Transverse colon (tissue), 4 donors: ENCODE measurements at regions not wholly inside any gene's neighbourhood (a gene's known extent, or its start where the extent isn't known, plus 50 kb on each side); places are given as distances from the start of the nearest gene placed in this dataset.

Experiments used
- DNase-seq: peaks from one replicate; pipeline ENCODE4 v3.0.0-alpha.2; 2019
- H3K27ac ChIP-seq, 4 donors: fragments of 200-600 bp; sonication (generic); 2 replicates each; pipeline ENCODE4 v1.5.1; 2016 to 2018; ENCODE audit warnings: inconsistent platforms in 4 of 4
- H3K27me3 ChIP-seq: fragments of 200-600 bp; sonication (generic); 2 replicates; pipeline ENCODE4 v1.5.1; 2017; ENCODE audit warnings: inconsistent platforms
- H3K36me3 ChIP-seq, 4 donors: fragments of 200-600 bp; sonication (generic); 2 replicates each; pipeline ENCODE4 v1.5.1; 2017 to 2019; ENCODE audit warnings: inconsistent platforms in 4 of 4
- H3K4me1 ChIP-seq, 4 donors: fragments of 200-600 bp; sonication (generic); 2 replicates each; pipeline ENCODE4 v1.5.1; 2017 to 2020; ENCODE audit warnings: inconsistent platforms in 4 of 4
- H3K4me3 ChIP-seq, 4 donors: fragments of 200-600 bp; sonication (generic); 1 replicate in 1 of 4; 2 replicates in 3 of 4; pipeline versions ENCODE4 v1.5.1 to v1.6.1; 2017 to 2019; ENCODE audit warnings: inconsistent platforms in 4 of 4
- H3K9me3 ChIP-seq, 2 donors: fragments of 200-600 bp; sonication (generic); 2 replicates each; pipeline ENCODE4 v1.5.1; 2017 to 2019; ENCODE audit warnings: inconsistent platforms in 2 of 2
- EP300 ChIP-seq: sonication (generic); formaldehyde crosslinking; IDR thresholded peaks from one replicate; pipeline ENCODE4 v1.6.1; 2017; ENCODE audit warnings: antibody characterized with exemption, low read depth
- POLR2A ChIP-seq: fragments of 450-650 bp; IDR thresholded peaks from one replicate; pipeline ENCODE4 v1.6.1; 2016; ENCODE audit warnings: antibody characterized with exemption, mild to moderate bottlenecking, moderate library complexity
- POLR2AphosphoS5 ChIP-seq, 3 donors: sonication (generic); formaldehyde crosslinking; IDR thresholded peaks; one replicate each; pipeline ENCODE4 v1.6.1; 2016; ENCODE audit warnings: antibody characterized with exemption in 3 of 3
- WGBS, 2 donors: methylation state at CpG; one replicate each; pipeline ENCODE4 v1.1.5; 2018; ENCODE audit warnings: low coverage in 1 of 2; 5-methylcytosine and 5-hydroxymethylcytosine counted together
- in situ Hi-C, 4 donors: fragments of 200-750 bp; cut with MboI; loops; one replicate each; pipeline versions ENCODE4 v1.15.0 to v1.15.1; 2017; ENCODE audit warnings: low sequenced_read_pairs in 3 of 4, low pct_ligation_motif_present in 1 of 4, low pct_unique_long_range_greater_than_20kb in 1 of 4
- intact Hi-C: fragments of 100-400 bp; cut with DNase I; formaldehyde crosslinking; loops from one replicate; pipeline ENCODE4 v1.15.1; 2023; ENCODE audit warnings: low total_unique reads
- TF ChIP-seq, protein P1 (sequence below), 5 experiments: fragments of 200-600 bp in 3 of 5; fragments of 450-650 bp in 2 of 5; sonication (generic) in 3 of 5; IDR thresholded peaks; 1 replicate in 2 of 5; 2 replicates in 3 of 5; pipeline ENCODE4 v1.5.1; 2016 to 2017; ENCODE audit warnings: antibody characterized with exemption in 5 of 5, inconsistent platforms in 3 of 5, mild to moderate bottlenecking in 2 of 5, moderate library complexity in 1 of 5

DNA sequence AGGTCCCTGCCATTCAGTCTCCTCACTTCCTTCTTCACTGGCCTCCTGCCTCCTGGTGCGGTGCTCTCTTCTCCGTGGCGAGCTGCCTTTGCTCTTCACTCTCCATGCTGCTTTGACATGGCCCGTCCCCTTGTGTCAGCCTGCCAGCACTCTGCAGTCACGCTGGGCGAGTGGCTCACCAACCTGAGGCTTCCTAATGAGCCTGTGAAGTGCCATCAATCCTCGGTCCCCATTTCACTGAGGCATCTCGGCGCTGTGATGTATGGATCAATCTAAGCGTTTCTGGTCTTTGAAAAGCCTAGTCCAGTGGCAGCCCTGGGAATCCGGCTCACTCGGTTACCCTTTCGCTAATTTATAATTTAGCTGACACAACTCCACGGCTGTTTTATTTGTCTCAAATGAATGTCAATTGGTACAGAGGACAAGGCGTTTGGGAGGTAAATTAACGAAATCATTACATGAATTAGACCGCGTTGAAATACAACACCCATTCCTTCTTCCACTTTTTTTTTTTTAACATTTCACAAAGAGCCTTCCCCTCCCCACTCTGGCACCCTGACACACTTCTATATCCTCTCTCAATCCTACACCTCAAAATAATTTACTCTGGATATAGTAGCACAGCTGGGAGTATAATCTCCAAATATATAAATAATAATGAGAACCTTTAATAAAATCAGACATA lies 610.7 kb downstream of the TMEM114 start:
- H3K4me1 ChIP-seq, result no peaks in the 10 kb centered on the region
- H3K36me3 ChIP-seq, result no peaks in the 10 kb centered on the region
- no peak overlapping the region for H3K27ac ChIP-seq
- H3K27me3 ChIP-seq, result no peaks in the 10 kb centered on the region
- TF ChIP-seq, protein P1, sequence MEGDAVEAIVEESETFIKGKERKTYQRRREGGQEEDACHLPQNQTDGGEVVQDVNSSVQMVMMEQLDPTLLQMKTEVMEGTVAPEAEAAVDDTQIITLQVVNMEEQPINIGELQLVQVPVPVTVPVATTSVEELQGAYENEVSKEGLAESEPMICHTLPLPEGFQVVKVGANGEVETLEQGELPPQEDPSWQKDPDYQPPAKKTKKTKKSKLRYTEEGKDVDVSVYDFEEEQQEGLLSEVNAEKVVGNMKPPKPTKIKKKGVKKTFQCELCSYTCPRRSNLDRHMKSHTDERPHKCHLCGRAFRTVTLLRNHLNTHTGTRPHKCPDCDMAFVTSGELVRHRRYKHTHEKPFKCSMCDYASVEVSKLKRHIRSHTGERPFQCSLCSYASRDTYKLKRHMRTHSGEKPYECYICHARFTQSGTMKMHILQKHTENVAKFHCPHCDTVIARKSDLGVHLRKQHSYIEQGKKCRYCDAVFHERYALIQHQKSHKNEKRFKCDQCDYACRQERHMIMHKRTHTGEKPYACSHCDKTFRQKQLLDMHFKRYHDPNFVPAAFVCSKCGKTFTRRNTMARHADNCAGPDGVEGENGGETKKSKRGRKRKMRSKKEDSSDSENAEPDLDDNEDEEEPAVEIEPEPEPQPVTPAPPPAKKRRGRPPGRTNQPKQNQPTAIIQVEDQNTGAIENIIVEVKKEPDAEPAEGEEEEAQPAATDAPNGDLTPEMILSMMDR (IDR thresholded peaks at IDR 0.05), result no peak
- TF ChIP-seq POLR2AphosphoS5 (IDR thresholded peaks at IDR 0.05) (no peak), POLR2A (no peak), EP300 (no peak)
- H3K4me3 ChIP-seq, result no peak overlapping the region
- no peaks in the 10 kb centered on the region for H3K9me3 ChIP-seq
- WGBS, 2 donors, result 79 to 87% methylated on average over 3 to 18 of the region's 18 CpGs
- intact Hi-C loops (no loop called here), in situ Hi-C loops (no loop called here)
- DNase-seq, result no peak

- no peak for DNase-seq
- Histone ChIP-seq H3K36me3 (no peaks in the 10 kb centered on the region), H3K27ac (no peak overlapping the region), H3K4me3 (no peak overlapping the region), H3K9me3 (no peaks in the 10 kb centered on the region), H3K27me3 (no peaks in the 10 kb centered on the region), H3K4me1 (no peaks in the 10 kb centered on the region)
- in situ Hi-C loops, result no loop called here
- intact Hi-C loops, result no loop called here
- TF ChIP-seq POLR2AphosphoS5 (IDR thresholded peaks at IDR 0.05), result no peak
- TF ChIP-seq, protein P1 (IDR thresholded peaks at IDR 0.05), result no peak
- TF ChIP-seq EP300, result no peak
- no peak for TF ChIP-seq POLR2A
These were observed 613.7 kb downstream of the TMEM114 start for GRCh38 chr16:7976563-7976962.

DNA sequence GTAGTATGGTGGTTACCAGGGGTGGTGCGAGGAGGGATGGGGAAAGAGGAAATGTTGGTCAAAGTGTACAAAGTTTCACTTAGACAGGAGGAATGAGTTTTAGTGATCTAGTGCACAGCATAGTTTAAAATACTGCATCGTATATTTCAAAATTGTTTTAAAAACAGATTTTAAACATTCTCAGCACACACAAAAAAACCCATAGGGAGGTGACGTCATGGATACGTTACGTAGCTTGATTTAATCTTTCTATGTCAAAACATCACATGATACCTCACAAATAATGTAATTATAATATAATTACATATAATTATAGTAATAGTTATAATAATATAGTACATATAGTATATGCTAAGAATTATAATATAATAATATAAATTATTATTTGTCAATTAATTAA lies 614.2 kb downstream of the TMEM114 start:
- WGBS, 2 donors, result 84 to 87% methylated on average over 5 of the region's 5 CpGs
- no peaks in the 10 kb centered on the region for H3K27me3 ChIP-seq
- no peak overlapping the region for H3K27ac ChIP-seq
- intact Hi-C loops, result no loop called here
- TF ChIP-seq POLR2AphosphoS5 (IDR thresholded peaks at IDR 0.05) (no peak), EP300 (no peak), POLR2A (no peak)
- TF ChIP-seq, protein P1 (IDR thresholded peaks at IDR 0.05), result no peak
- H3K4me3 ChIP-seq, result no peak overlapping the region
- DNase-seq, result no peak
- H3K4me1 ChIP-seq, result no peaks in the 10 kb centered on the region
- in situ Hi-C loops, result no loop called here
- no peaks in the 10 kb centered on the region for H3K36me3 ChIP-seq
- no peaks in the 10 kb centered on the region for H3K9me3 ChIP-seq

GRCh38 chr16:7967996-7968509 lies 622.3 kb downstream of the TMEM114 start:
- no peak overlapping the region for H3K27ac ChIP-seq
- TF ChIP-seq EP300 (no peak), POLR2AphosphoS5 (IDR thresholded peaks at IDR 0.05) (no peak), POLR2A (no peak)
- TF ChIP-seq, protein P1 (IDR thresholded peaks at IDR 0.05), result no peak
- 66 to 81% methylated on average over 3 to 4 of the region's 4 CpGs for WGBS, 2 donors
- H3K27me3 ChIP-seq, result no peaks in the 10 kb centered on the region
- H3K4me3 ChIP-seq, result no peak overlapping the region
- in situ Hi-C loops (no loop called here), intact Hi-C loops (no loop called here)
- no peaks in the 10 kb centered on the region for H3K4me1 ChIP-seq
- no peak for DNase-seq
- H3K36me3 ChIP-seq, result no peaks in the 10 kb centered on the region
- H3K9me3 ChIP-seq, result no peaks in the 10 kb centered on the region
